Naive thymus-derived CD8-positive, alpha-beta T cell (primary cell): ENCODE measurements at regions not wholly inside any gene's neighbourhood (a gene's known extent, or its start where the extent isn't known, plus 50 kb on each side); places are given as distances from the start of the nearest gene placed in this dataset.
"Not testable (repeated sequence)": the region's sequence is repeated elsewhere in the genome, so short reads cannot be mapped to it uniquely, and the experiment has no call there.

Experiments
- ATAC-seq, 2 donors: fragments of 150-1000 bp; cut with Tn5 transposase in 1 of 2; sonication (Bioruptor Pico), chemical (Tn5 transposase) in 1 of 2; 1 replicate in 1 of 2; 2 replicates in 1 of 2; pipeline ENCODE4 v1.10.0; 2021; ENCODE audit warnings: mild to moderate bottlenecking in 2 of 2, moderate library complexity in 2 of 2
- POLR2A ChIA-PET: fragments of 350-600 bp; sonication (Branson Sonifier 250); formaldehyde crosslinking; loops from one replicate; lab custom pipeline; 2021; ENCODE audit warnings: antibody characterized with exemption; lab: Charles Lee
- DNase-seq, 10 donors: peaks; one replicate each; pipeline versions ENCODE4 v3.0.0 to v3.0.0-alpha.2; 2020 to 2022
- H3K27ac Mint-ChIP-seq, 10 donors: one replicate each; pipeline ENCODE4 v1.8.0; 2020 to 2022; ENCODE audit warnings: mild to moderate bottlenecking in 10 of 10, mixed read lengths in 10 of 10, moderate library complexity in 4 of 10, inconsistent platforms in 1 of 10
- H3K27me3 Mint-ChIP-seq, 5 donors: one replicate each; pipeline ENCODE4 v1.8.0; 2021 to 2022; ENCODE audit warnings: mixed read lengths in 5 of 5
- H3K36me3 Mint-ChIP-seq, 3 donors: one replicate each; pipeline ENCODE4 v1.8.0; 2020 to 2022; ENCODE audit warnings: mixed read lengths in 3 of 3, mild to moderate bottlenecking in 2 of 3, inconsistent platforms in 1 of 3
- H3K4me1 Mint-ChIP-seq, 4 donors: one replicate each; pipeline ENCODE4 v1.8.0; 2021 to 2022; ENCODE audit warnings: mixed read lengths in 4 of 4
- H3K4me3 Mint-ChIP-seq, 10 donors: one replicate each; pipeline ENCODE4 v1.8.0; 2020 to 2022; ENCODE audit warnings: mild to moderate bottlenecking in 10 of 10, mixed read lengths in 10 of 10, moderate library complexity in 6 of 10, inconsistent platforms in 1 of 10
- H3K9me3 Mint-ChIP-seq, 9 donors: one replicate each; pipeline ENCODE4 v1.8.0; 2020 to 2022; ENCODE audit warnings: mixed read lengths in 9 of 9, mild to moderate bottlenecking in 3 of 9, inconsistent platforms in 1 of 9, moderate library complexity in 1 of 9

- Mint-ChIP-seq H3K27me3 (no peaks in the 10 kb centered on the region), H3K36me3 (no peaks in the 10 kb centered on the region), H3K9me3 (peaks cover 0 to 14% (median 2%) of the 10 kb centered on the region in 9 donors), H3K27ac (no peak overlapping the region), H3K4me1 (no peaks in the 10 kb centered on the region), H3K4me3 (no peak overlapping the region)
- DNase-seq (no peak), ATAC-seq (no peak)
- POLR2A ChIA-PET, result no interaction called here
Measured at GRCh38 chr3:82410366-82410765, 648.9 kb upstream of the GBE1 start.

- Mint-ChIP-seq H3K27me3 (no peaks in the 10 kb centered on the region), H3K4me3 (no peak overlapping the region), H3K9me3 (peaks cover 0 to 14% (median 3%) of the 10 kb centered on the region in 9 donors), H3K27ac (no peak overlapping the region), H3K4me1 (no peaks in the 10 kb centered on the region), H3K36me3 (no peaks in the 10 kb centered on the region)
- POLR2A ChIA-PET, result no interaction called here
- no peak for DNase-seq
- ATAC-seq, result no peak
Measured at GRCh38 chr3:82409842-82410241, 648.4 kb upstream of the GBE1 start.

- no peak overlapping the region for H3K4me3 Mint-ChIP-seq
- H3K9me3 Mint-ChIP-seq, result peaks cover 0 to 17% (median 4%) of the 10 kb centered on the region in 9 donors
- no peaks in the 10 kb centered on the region for H3K27me3 Mint-ChIP-seq
- POLR2A ChIA-PET, result no interaction called here
- H3K27ac Mint-ChIP-seq, result no peak overlapping the region
- ATAC-seq (no peak), DNase-seq (no peak)
- no peaks in the 10 kb centered on the region for H3K36me3 Mint-ChIP-seq
- no peaks in the 10 kb centered on the region for H3K4me1 Mint-ChIP-seq
Measured at GRCh38 chr3:82392203-82392775, 630.8 kb upstream of the GBE1 start.

DNA sequence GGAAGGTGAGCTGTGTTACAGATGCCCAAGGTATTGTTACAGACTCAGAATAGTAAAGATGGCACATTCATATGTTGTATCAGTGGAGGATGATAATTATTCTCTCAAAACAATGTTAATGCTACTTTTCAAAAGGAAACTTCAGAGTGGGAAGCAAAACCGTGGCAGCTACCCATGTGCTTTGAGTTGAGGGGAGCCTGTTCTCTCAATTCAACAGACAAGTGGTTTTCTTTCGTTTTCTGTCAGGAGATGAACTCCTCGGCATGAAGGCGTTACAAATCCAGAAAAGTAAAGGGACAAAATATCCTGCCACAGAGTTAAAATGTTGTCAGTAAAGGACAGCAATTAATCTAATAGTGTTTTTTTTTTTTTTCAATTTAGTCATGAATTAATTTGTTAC is 629.4 kb upstream of the GBE1 start:
- DNase-seq (no peak), ATAC-seq (no peak)
- Mint-ChIP-seq H3K27me3 (no peaks in the 10 kb centered on the region), H3K27ac (no peak overlapping the region), H3K4me3 (no peak overlapping the region), H3K9me3 (peaks cover 0 to 11% (median 4%) of the 10 kb centered on the region in 9 donors), H3K36me3 (no peaks in the 10 kb centered on the region), H3K4me1 (no peaks in the 10 kb centered on the region)
- POLR2A ChIA-PET, result no interaction called here

- Mint-ChIP-seq H3K27ac (no peak overlapping the region), H3K9me3 (peaks cover 0 to 11% (median 2%) of the 10 kb centered on the region in 9 donors), H3K4me3 (no peak overlapping the region), H3K27me3 (no peaks in the 10 kb centered on the region), H3K4me1 (no peaks in the 10 kb centered on the region), H3K36me3 (no peaks in the 10 kb centered on the region)
- no peak for ATAC-seq
- POLR2A ChIA-PET, result no interaction called here
- DNase-seq, result no peak
Measured at GRCh38 chr3:82386647-82387046, 625.2 kb upstream of the GBE1 start.

- POLR2A ChIA-PET, result no interaction called here
Measured at GRCh38 chr3:82384181-82384580, 622.7 kb upstream of the GBE1 start.

GRCh38 chr3:82382831-82383230 is 621.4 kb upstream of the GBE1 start:
- ATAC-seq, result no peak
- H3K27ac Mint-ChIP-seq, result no peak overlapping the region
- H3K36me3 Mint-ChIP-seq, result no peaks in the 10 kb centered on the region

More at GRCh38 chr3:82384181-82384580, 622.7 kb upstream of the GBE1 start:
- H3K4me1 Mint-ChIP-seq, result no peaks in the 10 kb centered on the region
- DNase-seq (no peak), ATAC-seq (no peak)
- H3K9me3 Mint-ChIP-seq, result peaks cover 0 to 5% (median 2%) of the 10 kb centered on the region in 9 donors
- H3K27ac Mint-ChIP-seq, result no peak overlapping the region
- H3K4me3 Mint-ChIP-seq, result no peak overlapping the region
- H3K36me3 Mint-ChIP-seq, result no peaks in the 10 kb centered on the region
- H3K27me3 Mint-ChIP-seq, result no peaks in the 10 kb centered on the region

GRCh38 chr3:82378392-82378791 is 616.9 kb upstream of the GBE1 start:
- no peak overlapping the region for H3K27ac Mint-ChIP-seq
- H3K27me3 Mint-ChIP-seq, result no peaks in the 10 kb centered on the region
- ATAC-seq, result no peak
- no peak overlapping the region for H3K4me3 Mint-ChIP-seq
- H3K36me3 Mint-ChIP-seq, result peaks cover 0 to 2% (median 0%) of the 10 kb centered on the region in 3 donors
- H3K9me3 Mint-ChIP-seq, result peaks cover 3 to 29% (median 17%) of the 10 kb centered on the region in 9 donors
- DNase-seq, result no peak
- H3K4me1 Mint-ChIP-seq, result no peaks in the 10 kb centered on the region
- POLR2A ChIA-PET, result no interaction called here

More at GRCh38 chr3:82382831-82383230, 621.4 kb upstream of the GBE1 start:
- Mint-ChIP-seq H3K27me3 (no peaks in the 10 kb centered on the region), H3K9me3 (peaks cover 0 to 6% (median 2%) of the 10 kb centered on the region in 9 donors), H3K4me3 (no peak overlapping the region), H3K4me1 (no peaks in the 10 kb centered on the region)
- DNase-seq, result no peak
- POLR2A ChIA-PET, result no interaction called here

DNA sequence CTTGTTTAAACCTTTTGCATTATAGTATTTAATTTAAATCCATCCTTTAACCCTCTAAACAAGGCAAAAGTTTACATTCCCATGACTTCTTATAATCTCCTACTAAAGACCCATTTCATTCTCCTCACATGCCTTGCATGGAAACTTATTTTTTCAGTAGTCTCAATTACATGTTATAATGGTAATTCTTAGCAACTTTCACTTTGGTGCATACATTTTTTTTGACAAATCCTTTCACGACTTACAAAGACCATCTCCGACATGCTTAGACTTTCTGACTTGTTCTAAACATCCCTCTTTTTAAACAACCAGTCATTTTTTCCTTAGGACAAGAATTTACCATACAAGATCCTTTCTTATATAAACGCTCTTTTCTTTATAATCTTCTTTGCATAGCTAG is 615.4 kb upstream of the GBE1 start:
- no peaks in the 10 kb centered on the region for H3K27me3 Mint-ChIP-seq
- POLR2A ChIA-PET, result no interaction called here
- no peak for DNase-seq
- H3K4me3 Mint-ChIP-seq, result no peak overlapping the region
- no peak for ATAC-seq
- H3K36me3 Mint-ChIP-seq, result peaks cover 0 to 2% (median 0%) of the 10 kb centered on the region in 3 donors
- no peak overlapping the region for H3K27ac Mint-ChIP-seq
- H3K4me1 Mint-ChIP-seq, result no peaks in the 10 kb centered on the region
- H3K9me3 Mint-ChIP-seq, result peaks cover 3 to 35% (median 22%) of the 10 kb centered on the region in 9 donors

DNA sequence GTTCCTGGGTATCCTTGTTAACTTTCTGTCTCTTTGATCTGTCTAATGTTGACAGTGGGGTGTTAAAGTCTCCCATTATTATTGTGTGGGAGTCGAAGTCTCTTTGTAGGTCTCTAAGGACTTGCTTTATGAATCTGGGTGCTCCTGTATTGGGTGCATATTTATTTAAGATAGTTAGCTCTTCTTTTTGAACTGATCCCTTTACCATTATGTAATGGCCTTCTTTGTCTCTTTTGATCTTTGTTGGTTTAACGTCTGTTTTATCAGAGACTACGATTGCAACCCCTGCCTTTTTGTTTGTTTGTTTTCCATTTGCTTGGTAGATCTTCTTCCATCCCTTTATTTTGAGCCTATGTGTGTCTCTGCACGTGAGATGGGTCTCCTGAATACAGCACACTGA is 612.4 kb upstream of the GBE1 start:
- H3K36me3 Mint-ChIP-seq, H3K4me1 Mint-ChIP-seq, ATAC-seq, DNase-seq, H3K27me3 Mint-ChIP-seq, H3K4me3 Mint-ChIP-seq, POLR2A ChIA-PET, H3K27ac Mint-ChIP-seq: not testable (repeated sequence)
- H3K9me3 Mint-ChIP-seq, result peaks cover 3 to 35% (median 22%) of the 10 kb centered on the region in 9 donors

DNA sequence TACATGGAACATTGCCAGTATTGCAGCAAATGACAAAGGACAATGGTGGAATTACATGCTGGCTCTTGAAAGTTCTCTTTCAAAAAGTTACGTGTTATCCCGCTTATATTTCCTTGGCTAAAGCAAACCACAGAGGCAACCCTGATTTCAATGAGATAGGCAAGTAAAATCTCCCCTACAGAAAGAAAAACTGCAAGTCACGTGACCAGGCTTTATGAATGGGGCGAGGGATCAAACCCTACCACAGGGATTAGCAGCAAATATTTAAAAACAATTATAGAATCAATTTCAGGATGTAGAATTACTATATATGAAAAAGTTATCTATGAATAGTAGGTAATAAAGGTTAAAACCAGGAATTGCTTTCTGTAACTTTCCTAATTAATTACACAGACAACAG is 603.4 kb upstream of the GBE1 start:
- Mint-ChIP-seq H3K9me3 (peaks cover 0 to 13% (median 2%) of the 10 kb centered on the region in 9 donors), H3K27ac (no peak overlapping the region), H3K4me3 (no peak overlapping the region), H3K27me3 (no peaks in the 10 kb centered on the region), H3K36me3 (no peaks in the 10 kb centered on the region), H3K4me1 (no peaks in the 10 kb centered on the region)
- no peak for ATAC-seq
- DNase-seq, result no peak
- POLR2A ChIA-PET, result no interaction called here

GRCh38 chr3:82363131-82363530 is 601.7 kb upstream of the GBE1 start:
- DNase-seq (no peak), ATAC-seq (no peak)
- Mint-ChIP-seq H3K4me3 (no peak overlapping the region), H3K4me1 (no peaks in the 10 kb centered on the region), H3K27me3 (no peaks in the 10 kb centered on the region), H3K9me3 (peaks cover 0 to 18% (median 3%) of the 10 kb centered on the region in 9 donors), H3K27ac (no peak overlapping the region), H3K36me3 (no peaks in the 10 kb centered on the region)
- POLR2A ChIA-PET, result no interaction called here

- no peaks in the 10 kb centered on the region for H3K36me3 Mint-ChIP-seq
- no peaks in the 10 kb centered on the region for H3K4me1 Mint-ChIP-seq
- no peak for ATAC-seq
- POLR2A ChIA-PET, result no interaction called here
- DNase-seq, result no peak
- H3K4me3 Mint-ChIP-seq, result no peak overlapping the region
- H3K27me3 Mint-ChIP-seq, result no peaks in the 10 kb centered on the region
- peaks cover 0 to 35% (median 11%) of the 10 kb centered on the region in 9 donors for H3K9me3 Mint-ChIP-seq
- no peak overlapping the region for H3K27ac Mint-ChIP-seq
Measured at GRCh38 chr3:82355228-82355627, 593.8 kb upstream of the GBE1 start.

- no peaks in the 10 kb centered on the region for H3K36me3 Mint-ChIP-seq
- POLR2A ChIA-PET, result no interaction called here
- no peak for ATAC-seq
Measured at GRCh38 chr3:82354228-82354627, 592.8 kb upstream of the GBE1 start.

More at GRCh38 chr3:82354228-82354627, 592.8 kb upstream of the GBE1 start:
- no peaks in the 10 kb centered on the region for H3K4me1 Mint-ChIP-seq
- H3K9me3 Mint-ChIP-seq, result peaks cover 0 to 37% (median 11%) of the 10 kb centered on the region in 9 donors
- H3K27me3 Mint-ChIP-seq, result no peaks in the 10 kb centered on the region
- H3K4me3 Mint-ChIP-seq, result no peak overlapping the region
- H3K27ac Mint-ChIP-seq, result no peak overlapping the region
- no peak for DNase-seq
